HCT116 (cell line): ENCODE measurements at regions not wholly inside any gene's neighbourhood (a gene's known extent, or its start where the extent isn't known, plus 50 kb on each side); places are given as distances from the start of the nearest gene placed in this dataset.

Source experiments
- ATAC-seq: fragments of 200-7000 bp; cut with Tn5 transposase; 2 replicates; pipeline ENCODE4 v1.9.1; 2020; ENCODE audit warnings: mild to moderate bottlenecking, moderate library complexity
- BruUV-seq: library from RNA; stranded (reverse); fragments of 400-500 nt; replicated peaks from 2 replicates; lab custom pipeline; 2021; lab: Mats Ljungman, UMichigan
- CTCF ChIA-PET: fragments of 300-600 bp; sonication (Branson Sonifier 250); formaldehyde crosslinking; loops from one replicate; lab custom pipeline; 2021; ENCODE audit warnings: antibody characterized with exemption; lab: Charles Lee
- POLR2A ChIA-PET: fragments of 300-600, 350-600 bp; sonication (Branson Sonifier 250); formaldehyde crosslinking; loops from one replicate; lab custom pipeline; 2021; ENCODE audit warnings: antibody characterized with exemption; lab: Charles Lee
- RAD21 ChIA-PET, 2 experiments: fragments of 300-600 bp; sonication (Branson Sonifier 250); formaldehyde crosslinking; loops; one replicate each; lab custom pipeline; 2023; ENCODE audit warnings: low total read pairs in 2 of 2; ENCODE audit not compliant: uncharacterized antibody in 2 of 2, unreplicated experiment in 2 of 2, low non-redundant PET in 1 of 2; lab: Charles Lee
- DNase-seq: peaks from one replicate; pipeline ENCODE4 v3.0.0-alpha.2; 2010; ENCODE audit warnings: low read depth, low spot score
- H2AFZ ChIP-seq: fragments of 200-600 bp; shearing (Covaris generic), sonication (generic); 2 replicates; pipeline ENCODE4 v1.6.1; 2017; ENCODE audit warnings: low read depth, mixed run types, mixed read lengths, antibody characterized with exemption, low read length; ENCODE audit not compliant: poor library complexity, severe bottlenecking
- H3K27ac ChIP-seq: 2 replicates; pipeline ENCODE4 v1.5.1; 2012; ENCODE audit warnings: low read depth, low read length
- H3K27me3 ChIP-seq: fragments of 200-600 bp; sonication (generic); 2 replicates; pipeline ENCODE4 v1.6.1; 2016; ENCODE audit warnings: mixed run types, low read length, mixed read lengths; ENCODE audit not compliant: insufficient read depth
- H3K36me3 ChIP-seq, 2 experiments: fragments of 200-500 bp in 1 of 2; fragments of 200-600 bp in 1 of 2; sonication (Bioruptor generic) in 1 of 2; sonication (generic) in 1 of 2; 2 replicates each; pipeline versions ENCODE4 v1.5.1 to v1.6.1; 2014 to 2016; ENCODE audit warnings: low read length in 2 of 2, inconsistent platforms in 1 of 2, mixed read lengths in 1 of 2, mixed run types in 1 of 2; ENCODE audit not compliant: insufficient read depth in 2 of 2, control insufficient read depth in 1 of 2
- H3K4me1 ChIP-seq, 2 experiments: fragments of 200-600 bp in 1 of 2; sonication (generic) in 1 of 2; 2 replicates each; pipeline versions ENCODE4 v1.5.1 to v1.6.1; 2012 to 2017; ENCODE audit warnings: low read length in 2 of 2, inconsistent platforms in 1 of 2, mild to moderate bottlenecking in 1 of 2, mixed read lengths in 1 of 2, mixed run types in 1 of 2, moderate library complexity in 1 of 2; ENCODE audit not compliant: insufficient read depth in 2 of 2, control insufficient read depth in 1 of 2
- H3K4me2 ChIP-seq: fragments of 200-600 bp; sonication (generic); 2 replicates; pipeline ENCODE4 v1.6.1; 2017; ENCODE audit warnings: mixed run types, low read length, mixed read lengths
- H3K4me3 ChIP-seq, 2 experiments: fragments of 200-600 bp in 1 of 2; sonication (generic) in 1 of 2; replicated peaks in 1 of 2; 2 replicates each; pipeline ENCODE4 v1.5.1; 2011 to 2016; ENCODE audit warnings: low read length in 2 of 2, control low read depth in 1 of 2, low read depth in 1 of 2, mild to moderate bottlenecking in 1 of 2, mixed read lengths in 1 of 2, mixed run types in 1 of 2
- H3K79me2 ChIP-seq: fragments of 200-600 bp; sonication (generic); 2 replicates; pipeline ENCODE4 v1.6.1; 2017; ENCODE audit warnings: mild to moderate bottlenecking, mixed run types, low read length, moderate library complexity, mixed read lengths; ENCODE audit not compliant: insufficient read depth
- H3K9ac ChIP-seq: fragments of 200-600 bp; sonication (generic); 2 replicates; pipeline ENCODE4 v1.6.1; 2016; ENCODE audit warnings: low read length, mixed read lengths
- H3K9me2 ChIP-seq: fragments of 200-600 bp; sonication (generic), shearing (Covaris generic); 2 replicates; pipeline ENCODE4 v1.6.1; 2017; ENCODE audit warnings: mixed run types, mild to moderate bottlenecking, moderate library complexity; ENCODE audit not compliant: insufficient read depth
- H3K9me3 ChIP-seq, 2 experiments: fragments of 200-500 bp in 1 of 2; fragments of 200-600 bp in 1 of 2; sonication (Bioruptor generic) in 1 of 2; sonication (generic) in 1 of 2; 2 replicates each; pipeline ENCODE4 v1.6.1; 2014 to 2017; ENCODE audit warnings: low read length in 2 of 2, mixed read lengths in 2 of 2, inconsistent platforms in 1 of 2, low read depth in 1 of 2, mild to moderate bottlenecking in 1 of 2, mixed run types in 1 of 2, moderate library complexity in 1 of 2; ENCODE audit not compliant: control insufficient read depth in 1 of 2, insufficient read depth in 1 of 2
- H4K20me1 ChIP-seq: fragments of 200-600 bp; sonication (generic), shearing (Covaris generic); 2 replicates; pipeline ENCODE4 v1.6.1; 2017; ENCODE audit warnings: mixed run types, mild to moderate bottlenecking, moderate library complexity; ENCODE audit not compliant: insufficient read depth
- ATF3 ChIP-seq: IDR thresholded peaks from 2 replicates; pipeline ENCODE4 v1.6.1; 2012
- CBX3 ChIP-seq: IDR thresholded peaks from 2 replicates; pipeline ENCODE4 v1.6.1; 2012; ENCODE audit warnings: low read depth
- CEBPB ChIP-seq: IDR thresholded peaks from 2 replicates; pipeline ENCODE4 v1.6.1; 2012; ENCODE audit warnings: low read depth
- CTCF ChIP-seq, 3 experiments: fragments of 200-600 bp in 1 of 3; sonication (generic) in 1 of 3; IDR thresholded peaks in 2 of 3; conservative IDR thresholded peaks in 1 of 3; 2 replicates each; pipeline ENCODE4 v1.5.1; 2012 to 2017; ENCODE audit warnings: low read depth in 2 of 3, low read length in 2 of 3, antibody characterized with exemption in 1 of 3, borderline replicate concordance in 1 of 3, control low read depth in 1 of 3, mild to moderate bottlenecking in 1 of 3, mixed read lengths in 1 of 3, mixed run types in 1 of 3, moderate library complexity in 1 of 3; ENCODE audit not compliant: insufficient read depth in 1 of 3
- EGR1 ChIP-seq: IDR thresholded peaks from 2 replicates; pipeline ENCODE4 v1.6.1; 2012; ENCODE audit warnings: low read depth
- EZH2 ChIP-seq: fragments of 200-600 bp; sonication (generic); IDR thresholded peaks from 2 replicates; pipeline ENCODE4 v1.6.1; 2017; ENCODE audit warnings: antibody characterized with exemption, mixed run types
- EZH2phosphoT487 ChIP-seq: fragments of 200-600 bp; IDR thresholded peaks from 2 replicates; pipeline ENCODE4 v1.6.1; 2018; ENCODE audit warnings: antibody characterized with exemption, borderline replicate concordance
- FOSL1 ChIP-seq: IDR thresholded peaks from 2 replicates; pipeline ENCODE4 v1.6.1; 2012; ENCODE audit warnings: low read depth
- JUND ChIP-seq: IDR thresholded peaks from 2 replicates; pipeline ENCODE4 v1.6.1; 2012
- MAX ChIP-seq: IDR thresholded peaks from 2 replicates; pipeline ENCODE4 v1.6.1; 2012
- POLR2A ChIP-seq: IDR thresholded peaks from 2 replicates; pipeline ENCODE4 v1.7.0; 2011; ENCODE audit warnings: borderline replicate concordance; ENCODE audit not compliant: insufficient read depth, insufficient read length; ENCODE audit errors: extremely low read depth
- POLR2AphosphoS5 ChIP-seq: IDR thresholded peaks from 2 replicates; pipeline ENCODE4 v1.6.1; 2011; ENCODE audit warnings: mild to moderate bottlenecking, low read depth, low read length, moderate library complexity
- RAD21 ChIP-seq: IDR thresholded peaks from 2 replicates; pipeline ENCODE4 v1.6.1; 2012; ENCODE audit warnings: low read depth, mild to moderate bottlenecking
- SIN3A ChIP-seq: IDR thresholded peaks from 2 replicates; pipeline ENCODE4 v1.6.1; 2012; ENCODE audit warnings: low read depth
- SP1 ChIP-seq: IDR thresholded peaks from 2 replicates; pipeline ENCODE4 v1.6.1; 2012; ENCODE audit warnings: low read depth
- TCF7L2 ChIP-seq: IDR thresholded peaks from 2 replicates; pipeline ENCODE4 v1.7.0; 2011; ENCODE audit warnings: borderline replicate concordance, inconsistent platforms; ENCODE audit not compliant: insufficient read depth, insufficient read length; ENCODE audit errors: extremely low read depth
- YY1 ChIP-seq: IDR thresholded peaks from 2 replicates; pipeline ENCODE4 v1.6.1; 2011; ENCODE audit warnings: low read length, low read depth, moderate library complexity, mild to moderate bottlenecking; ENCODE audit not compliant: insufficient replicate concordance; ENCODE audit errors: extremely low read depth
- ZBTB33 ChIP-seq: IDR thresholded peaks from 2 replicates; pipeline ENCODE4 v1.6.1; 2011; ENCODE audit warnings: mild to moderate bottlenecking, low read length, moderate library complexity; ENCODE audit not compliant: insufficient replicate concordance; ENCODE audit errors: extremely low read depth
- ZFX ChIP-seq: fragments of 450-650 bp; IDR thresholded peaks from 2 replicates; pipeline ENCODE4 v1.6.1; 2017
- ZNF274 ChIP-seq: fragments of 200-500 bp; sonication (Bioruptor generic); IDR thresholded peaks from 2 replicates; pipeline ENCODE4 v1.6.1; 2014; ENCODE audit warnings: mild to moderate bottlenecking, low read depth, low read length, inconsistent platforms
- intact Hi-C: fragments of 100-400 bp; cut with micrococcal nuclease; formaldehyde crosslinking; loops from 2 replicates; pipeline ENCODE4 v1.10.0; 2022

GRCh38 chr9:4416467-4416866 lies 73.8 kb upstream of the SLC1A1 start:
- Histone ChIP-seq H3K27me3 (no peaks in the 10 kb centered on the region), H3K79me2 (no peaks in the 10 kb centered on the region), H3K4me3 (no peak overlapping the region), H3K36me3 (no peaks in the 10 kb centered on the region), H3K9ac (no peak overlapping the region), H3K27ac (no peak overlapping the region), H4K20me1 (no peaks in the 10 kb centered on the region), H3K9me2 (no peaks in the 10 kb centered on the region), H2AFZ (no peak overlapping the region), H3K4me2 (no peak overlapping the region), H3K9me3 (no peaks in the 10 kb centered on the region), H3K4me1 (no peaks in the 10 kb centered on the region)
- DNase-seq: no peak
- BruUV-seq: no TSS peak
- intact Hi-C loops: no loop called here
- no peak for TF ChIP-seq SP1
- no peak for TF ChIP-seq POLR2A
- TF ChIP-seq CEBPB: no peak
- TF ChIP-seq YY1: no peak
- TF ChIP-seq POLR2AphosphoS5: no peak
- no peak for TF ChIP-seq ZFX
- no peak for TF ChIP-seq EZH2phosphoT487
- no peak for TF ChIP-seq SIN3A
- TF ChIP-seq EGR1: no peak
- ChIA-PET RAD21 (no interaction called here), CTCF (no interaction called here), POLR2A (no interaction called here)
- ATAC-seq: no peak

GRCh38 chr9:4415281-4415680 lies 75.0 kb upstream of the SLC1A1 start:
- no peaks in the 10 kb centered on the region for H3K9me3 ChIP-seq
- H3K9ac ChIP-seq: no peak overlapping the region
- intact Hi-C loops: no loop called here
- no peak overlapping the region for H3K27ac ChIP-seq
- no peak overlapping the region for H2AFZ ChIP-seq
- no peaks in the 10 kb centered on the region for H3K36me3 ChIP-seq
- H3K4me1 ChIP-seq: no peaks in the 10 kb centered on the region
- H4K20me1 ChIP-seq: no peaks in the 10 kb centered on the region
- RAD21 ChIA-PET: no interaction called here
- ATAC-seq (no peak), DNase-seq (no peak)
- TF ChIP-seq SP1 (no peak), ATF3 (no peak), EZH2 (no peak), JUND (no peak), TCF7L2 (no peak), ZFX (no peak), FOSL1 (no peak), CBX3 (no peak), RAD21 (no peak), ZBTB33 (no peak), CTCF (IDR thresholded peaks at IDR 0.05 in 2 of 3, conservative IDR thresholded peaks at IDR 0.05 in 1 of 3; ENCODE audit: borderline replicate concordance in 1 of 3, insufficient read depth in 1 of 3, low read depth in 2 of 3, low read length in 2 of 3) (no peak), EGR1 (no peak), ZNF274 (no peak), MAX (no peak), SIN3A (no peak)
- H3K79me2 ChIP-seq: no peaks in the 10 kb centered on the region
- CTCF ChIA-PET: no interaction called here
- H3K4me2 ChIP-seq: no peak overlapping the region
- no peak overlapping the region for H3K4me3 ChIP-seq
- BruUV-seq: no TSS peak
- POLR2A ChIA-PET: no interaction called here
- no peaks in the 10 kb centered on the region for H3K9me2 ChIP-seq
- H3K27me3 ChIP-seq: no peaks in the 10 kb centered on the region
